ENCODE measurements at regions not wholly inside any gene's neighbourhood (a gene's known extent, or its start where the extent isn't known, plus 50 kb on each side); places are given as distances from the start of the nearest gene placed in this dataset.

GRCh38 chr5:86737579-86737978, 119.8 kb downstream of the COX7C start:
- 0% methylated on average over 1 of the region's 1 CpG for WGBS (ENCODE audit: missing lambda C conversion rate)
- TF ChIP-seq FOXS1 (CRISPR knock-in tag; IDR thresholded peaks at IDR 0.05) (no peak), RNF2 (IDR thresholded peaks at IDR 0.05; ENCODE audit: borderline replicate concordance, low read depth) (no peak), HMGXB4 (CRISPR knock-in tag; IDR thresholded peaks at IDR 0.05; ENCODE audit: borderline replicate concordance) (no peak), ATOH8 (CRISPR knock-in tag; IDR thresholded peaks at IDR 0.05; ENCODE audit: low read depth) (no peak), MYC (IDR thresholded peaks at IDR 0.05; ENCODE audit: borderline replicate concordance, low read length) (no peak), CBX2 (IDR thresholded peaks at IDR 0.05; ENCODE audit: borderline replicate concordance, low read depth) (no peak), PHF8 (IDR thresholded peaks at IDR 0.05; ENCODE audit: borderline replicate concordance, low read depth) (no peak), ZSCAN20 (CRISPR knock-in tag; IDR thresholded peaks at IDR 0.05) (no peak), KDM1A (IDR thresholded peaks at IDR 0.05; ENCODE audit: low read depth) (no peak), TP53 (CRISPR knock-in tag; IDR thresholded peaks at IDR 0.05) (no peak), EHMT2 (IDR thresholded peaks at IDR 0.05; ENCODE audit: low read depth) (no peak), GATA3 (IDR thresholded peaks at IDR 0.05; ENCODE audit: borderline replicate concordance) (no peak), USF2 (IDR thresholded peaks at IDR 0.05) (no peak), BCL3 (IDR thresholded peaks at IDR 0.05) (no peak)
- peaks cover 7% of the 10 kb centered on the region; the same call in 1 of the 3 replicates for H3K9me3 ChIP-seq

GRCh38 chr5:86748538-86749105, 130.9 kb downstream of the COX7C start:
- Histone ChIP-seq H3K9me3 (no peaks in the 10 kb centered on the region), H3K4me2 (no peak overlapping the region), H3K27ac (no peak overlapping the region), H3K4me3 (no peak overlapping the region), H3K4me1 (no peaks in the 10 kb centered on the region)
- 2% methylated on average over 3 of the region's 3 CpGs for WGBS (ENCODE audit: missing lambda C conversion rate)
- ATAC-seq (no peak), DNase-seq (ENCODE audit: low read depth in 1 of 2, low spot score in 1 of 2) (no peak), FAIRE-seq (no peak)
- no peak for TF ChIP-seq RCOR1 (IDR thresholded peaks at IDR 0.05; ENCODE audit: low read depth, low read length)
- TF ChIP-seq TFCP2L1 (CRISPR knock-in tag; IDR thresholded peaks at IDR 0.05), result no peak
- no peak for TF ChIP-seq FOXS1 (CRISPR knock-in tag; IDR thresholded peaks at IDR 0.05)
- no peak for TF ChIP-seq JUN (IDR thresholded peaks at IDR 0.05)
- TF ChIP-seq SMC3 (IDR thresholded peaks at IDR 0.05), result no peak
- TF ChIP-seq RNF2 (IDR thresholded peaks at IDR 0.05; ENCODE audit: borderline replicate concordance, low read depth), result no peak
- TF ChIP-seq ZFP36 (IDR thresholded peaks at IDR 0.05; ENCODE audit: borderline replicate concordance, partially characterized antibody), result no peak
- TF ChIP-seq HEYL (CRISPR knock-in tag; IDR thresholded peaks at IDR 0.05), result no peak
- TF ChIP-seq ZNF302 (CRISPR knock-in tag; IDR thresholded peaks at IDR 0.05), result no peak
- TF ChIP-seq SREBF2 (IDR thresholded peaks at IDR 0.05), result no peak
- CTCF ChIA-PET, result no interaction called here
- POLR2A ChIA-PET, result no interaction called here

More at GRCh38 chr5:86737579-86737978, 119.8 kb downstream of the COX7C start:
- no peak overlapping the region for H3K4me2 ChIP-seq
- no peak for DNase-seq (ENCODE audit: low read depth in 1 of 2, low spot score in 1 of 2)
- H3K27ac ChIP-seq, result no peak overlapping the region
- no peak overlapping the region for H3K4me3 ChIP-seq
- H3K4me1 ChIP-seq, result no peaks in the 10 kb centered on the region
- CTCF ChIA-PET, result interaction anchor here (1.2 kb wide), 1 partner anchor 10 kb away, joined by 5 read pairs; no protein-coding TSS in a partner anchor
- no peak for ATAC-seq
- POLR2A ChIA-PET, result interaction anchor here (0.7 kb wide), 1 partner anchor 230 kb away, joined by 3 read pairs; no protein-coding TSS in a partner anchor
- FAIRE-seq, result no peak
